HT-29 (cell line): ENCODE measurements at regions not wholly inside any gene's neighbourhood (a gene's known extent, or its start where the extent isn't known, plus 50 kb on each side); places are given as distances from the start of the nearest gene placed in this dataset.

Experiments used
- DNase-seq: peaks from one replicate; pipeline ENCODE4 v3.0.0-alpha.2; 2015; ENCODE audit warnings: low spot score

GRCh38 chr16:73605309-73605708 lies 557.4 kb upstream of the ZFHX3 start:
- DNase-seq = no peak

DNA sequence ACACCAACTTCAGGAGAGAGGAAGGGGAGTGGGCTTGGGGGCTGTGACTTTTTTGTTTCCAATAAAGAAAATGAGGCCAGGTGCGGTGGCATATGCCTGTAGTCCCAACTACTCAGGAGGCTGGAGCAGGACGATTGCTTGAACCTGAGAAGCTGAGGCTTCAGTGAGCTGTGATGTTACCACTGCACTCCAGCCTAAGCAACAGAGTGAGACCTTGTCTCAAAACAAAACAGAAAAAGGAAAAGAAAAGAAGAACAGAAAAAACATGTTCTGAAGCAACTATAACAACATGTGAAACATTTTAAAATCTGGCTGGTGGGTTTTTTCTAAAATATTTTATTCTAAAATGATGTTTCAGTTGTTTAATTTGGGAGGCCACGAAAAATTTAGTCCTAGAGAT lies 554.0 kb upstream of the ZFHX3 start:
- no peak for DNase-seq

DNA sequence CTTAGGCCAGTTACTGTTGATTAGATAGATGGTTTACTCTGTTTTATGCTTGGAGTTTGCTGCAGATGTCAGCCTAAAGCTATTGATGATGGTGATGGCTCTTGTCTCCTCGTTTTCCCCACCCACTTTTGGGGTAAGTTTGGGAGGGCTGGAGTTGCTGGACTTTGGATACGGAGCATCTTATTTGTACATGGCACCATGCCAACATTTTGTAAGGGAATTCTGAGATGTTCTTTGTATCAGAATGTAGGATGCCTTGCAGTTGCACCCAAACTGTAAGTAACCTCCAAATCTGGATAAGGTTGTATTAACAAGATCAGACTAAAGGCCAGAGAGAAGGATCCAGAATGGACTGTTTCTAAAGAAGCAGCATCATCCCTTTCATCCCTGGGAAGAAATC lies 551.9 kb upstream of the ZFHX3 start:
- DNase-seq = no peak

DNA sequence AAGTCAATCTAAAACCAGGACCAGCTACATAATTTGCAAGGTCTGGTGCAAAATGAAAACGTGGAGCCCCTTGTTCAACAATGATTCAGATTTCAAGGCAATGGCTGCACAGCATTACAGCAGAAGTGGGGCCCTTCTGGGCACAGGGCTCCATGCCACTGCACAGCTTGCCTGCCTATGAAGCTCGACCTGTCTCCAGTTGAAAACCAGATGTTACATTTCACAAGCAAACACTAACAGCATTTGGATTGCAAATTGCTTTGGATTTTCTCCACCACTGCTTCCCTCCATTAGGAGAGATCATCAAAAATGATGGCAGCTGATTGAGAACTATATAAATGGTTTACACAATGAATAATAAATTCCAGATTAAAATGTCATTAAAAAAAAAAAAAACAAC lies 551.4 kb upstream of the ZFHX3 start:
- DNase-seq = no peak

- DNase-seq = no peak
These were observed 536.2 kb upstream of the ZFHX3 start for GRCh38 chr16:73584157-73584556.

DNA sequence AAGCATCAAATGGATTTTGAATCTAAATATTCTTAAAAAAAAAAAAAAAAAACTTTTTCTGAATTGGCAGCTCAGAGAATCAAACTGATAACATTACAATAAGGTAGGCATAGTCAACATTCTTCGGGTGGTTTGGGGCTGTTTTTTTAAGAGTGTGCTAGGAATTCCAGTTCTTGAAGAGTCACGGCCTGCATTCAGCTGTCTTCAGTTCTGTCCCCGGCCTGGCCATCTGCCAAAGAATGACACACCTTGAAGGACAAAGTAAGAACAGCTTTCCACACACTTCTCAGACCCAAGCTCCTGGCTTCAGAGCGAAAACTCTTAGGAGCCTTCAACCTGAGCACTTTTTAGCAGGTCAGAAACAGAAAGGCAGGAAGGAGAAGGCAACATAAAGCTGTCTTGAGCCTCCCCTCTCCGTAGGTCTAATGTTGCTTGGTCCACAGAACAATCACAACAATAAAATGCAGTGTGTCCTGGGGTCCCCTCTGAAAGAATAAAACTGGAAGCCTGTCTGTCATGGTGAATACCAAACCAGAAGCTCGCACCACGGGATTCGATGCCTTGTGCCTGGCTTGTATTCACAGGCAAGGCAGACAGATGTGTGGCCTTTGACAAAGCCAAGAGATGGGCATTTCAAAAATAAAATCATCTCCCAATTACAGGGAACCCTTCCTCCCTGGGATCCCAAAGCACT lies 524.4 kb upstream of the ZFHX3 start:
- DNase-seq = peak; percentile 21

DNA sequence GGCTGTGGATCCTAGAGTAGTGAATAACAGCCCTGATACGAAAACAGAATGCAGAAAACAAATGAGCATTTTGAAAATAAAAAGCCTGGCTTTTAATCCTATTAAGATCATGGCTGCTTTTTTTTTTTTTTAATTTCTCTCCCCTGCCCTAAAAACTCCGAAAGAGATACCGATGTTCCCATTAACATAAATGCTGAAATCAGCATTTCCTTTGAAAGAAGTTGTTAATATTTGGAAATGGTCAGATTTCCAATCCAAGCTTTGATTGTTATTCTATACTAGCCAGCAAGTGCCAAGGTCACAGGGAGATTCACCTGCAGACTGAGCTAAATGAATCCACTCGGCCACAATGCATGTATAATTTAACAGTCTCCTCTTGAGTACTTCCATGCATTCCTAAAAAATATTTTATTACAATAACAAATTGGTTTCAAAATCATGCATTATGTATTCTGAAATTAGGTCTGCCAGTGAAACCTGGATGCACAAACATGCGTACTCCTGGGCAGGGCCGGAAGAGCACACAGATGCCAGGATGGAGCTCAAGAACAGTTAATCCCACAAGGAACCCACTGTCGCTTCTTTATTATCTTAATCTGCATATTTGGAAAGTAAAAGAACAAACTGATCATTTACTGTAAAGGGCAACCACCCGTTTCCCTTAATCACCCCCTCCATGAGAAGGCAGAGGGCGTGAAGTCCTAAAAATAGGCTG lies 521.5 kb upstream of the ZFHX3 start:
- no peak for DNase-seq

DNA sequence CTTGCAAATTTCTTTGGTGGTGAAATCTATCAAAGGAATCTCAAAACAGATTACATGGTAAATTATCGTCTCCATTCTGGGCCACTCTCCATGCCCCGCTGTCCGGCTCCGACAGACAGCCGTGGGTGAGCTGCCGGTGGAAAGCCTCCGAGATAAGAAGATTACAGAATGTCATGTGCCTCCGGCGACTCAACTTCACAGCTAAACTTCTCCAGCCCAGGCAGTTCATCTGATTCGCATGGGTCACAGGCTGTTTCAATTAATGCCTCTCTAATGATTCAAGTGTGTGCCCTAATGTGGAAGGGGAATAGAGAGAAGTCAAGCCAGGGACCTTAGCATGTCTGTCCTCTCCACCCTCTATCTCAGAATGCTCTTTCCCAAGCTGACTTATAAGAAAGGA lies 520.8 kb upstream of the ZFHX3 start:
- no peak for DNase-seq

- no peak for DNase-seq
These were observed 518.0 kb upstream of the ZFHX3 start for GRCh38 chr16:73565925-73566324.

GRCh38 chr16:73565263-73565662 lies 517.3 kb upstream of the ZFHX3 start:
- DNase-seq = peak; percentile 45

DNA sequence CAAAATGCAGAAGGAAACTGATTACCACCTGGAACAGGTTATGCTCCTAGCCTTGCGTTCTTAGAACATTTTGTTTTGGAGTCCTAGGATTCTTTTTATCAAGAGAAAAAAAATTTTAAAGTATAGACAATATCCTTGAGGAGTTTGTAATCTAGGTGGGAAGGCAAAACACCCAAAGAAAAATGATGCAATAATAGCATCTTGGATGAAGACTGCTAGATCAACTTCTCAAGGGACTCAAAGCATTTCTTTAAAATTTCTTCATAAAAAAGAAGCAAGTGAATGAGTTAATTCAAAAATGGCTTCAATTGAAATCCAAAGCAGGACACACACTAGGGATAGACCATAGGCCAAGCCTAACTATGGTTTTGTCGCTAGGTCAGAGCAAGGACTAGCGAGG lies 515.8 kb upstream of the ZFHX3 start:
- no peak for DNase-seq

GRCh38 chr16:73560497-73560896 lies 512.6 kb upstream of the ZFHX3 start:
- DNase-seq = no peak

GRCh38 chr16:73558219-73558618 lies 510.3 kb upstream of the ZFHX3 start:
- DNase-seq = no peak

GRCh38 chr16:73553941-73554660 lies 506.2 kb upstream of the ZFHX3 start:
- no peak for DNase-seq

GRCh38 chr16:73549984-73550631 lies 502.2 kb upstream of the ZFHX3 start:
- no peak for DNase-seq

GRCh38 chr16:73547552-73548403 lies 499.9 kb upstream of the ZFHX3 start:
- no peak for DNase-seq

DNA sequence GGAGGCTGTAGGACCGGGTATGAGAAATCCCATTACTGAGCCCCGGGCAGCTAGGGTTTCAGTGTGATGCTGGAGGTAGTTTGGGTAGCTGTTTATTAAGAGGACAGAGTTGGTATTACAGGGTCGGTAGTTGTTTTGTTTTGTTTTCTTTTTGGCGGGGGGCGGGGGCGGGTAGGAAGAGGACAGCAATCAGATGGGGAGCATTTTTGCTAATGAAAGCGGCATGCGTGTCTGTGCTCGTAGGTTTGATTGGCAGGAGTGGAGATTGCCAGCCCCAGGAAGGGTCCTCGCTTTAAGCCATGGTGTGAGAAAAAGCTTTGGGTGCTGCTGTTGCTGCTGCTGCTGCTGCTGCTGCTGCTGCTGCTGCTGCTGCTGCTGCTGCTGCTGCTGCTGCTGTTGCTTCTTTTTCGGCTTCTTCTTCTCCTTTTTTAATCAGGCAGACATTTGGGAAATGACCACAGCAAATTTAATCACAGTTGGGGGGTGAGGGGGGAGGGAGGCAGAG lies 498.5 kb upstream of the ZFHX3 start:
- DNase-seq = no peak

DNA sequence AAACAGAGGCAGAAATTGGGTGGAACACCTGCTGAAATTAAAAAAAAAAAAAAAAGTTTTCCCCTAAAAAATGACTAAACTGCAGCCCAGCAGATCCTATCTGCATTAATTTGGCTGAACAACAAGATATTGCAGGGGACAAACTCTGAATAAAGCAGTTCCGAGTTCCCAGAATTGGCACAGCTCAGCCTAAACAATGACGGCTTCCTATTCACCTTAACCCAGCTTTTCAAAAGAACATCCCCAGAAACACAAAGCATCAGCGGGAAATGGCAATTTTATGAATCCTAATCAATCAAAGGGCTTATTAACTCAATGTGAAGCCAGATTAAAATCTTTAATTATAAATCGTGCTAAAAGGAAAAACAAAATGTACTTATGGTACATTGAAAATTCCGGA lies 497.8 kb upstream of the ZFHX3 start:
- DNase-seq = no peak

GRCh38 chr16:73545290-73545689 lies 497.4 kb upstream of the ZFHX3 start:
- no peak for DNase-seq

GRCh38 chr16:73544826-73545225 lies 496.9 kb upstream of the ZFHX3 start:
- no peak for DNase-seq

- DNase-seq = no peak
These were observed 496.2 kb upstream of the ZFHX3 start for GRCh38 chr16:73543970-73544599.
